ENCODE measurements at regions not wholly inside any gene's neighbourhood (a gene's known extent, or its start where the extent isn't known, plus 50 kb on each side); places are given as distances from the start of the nearest gene placed in this dataset.

DNA sequence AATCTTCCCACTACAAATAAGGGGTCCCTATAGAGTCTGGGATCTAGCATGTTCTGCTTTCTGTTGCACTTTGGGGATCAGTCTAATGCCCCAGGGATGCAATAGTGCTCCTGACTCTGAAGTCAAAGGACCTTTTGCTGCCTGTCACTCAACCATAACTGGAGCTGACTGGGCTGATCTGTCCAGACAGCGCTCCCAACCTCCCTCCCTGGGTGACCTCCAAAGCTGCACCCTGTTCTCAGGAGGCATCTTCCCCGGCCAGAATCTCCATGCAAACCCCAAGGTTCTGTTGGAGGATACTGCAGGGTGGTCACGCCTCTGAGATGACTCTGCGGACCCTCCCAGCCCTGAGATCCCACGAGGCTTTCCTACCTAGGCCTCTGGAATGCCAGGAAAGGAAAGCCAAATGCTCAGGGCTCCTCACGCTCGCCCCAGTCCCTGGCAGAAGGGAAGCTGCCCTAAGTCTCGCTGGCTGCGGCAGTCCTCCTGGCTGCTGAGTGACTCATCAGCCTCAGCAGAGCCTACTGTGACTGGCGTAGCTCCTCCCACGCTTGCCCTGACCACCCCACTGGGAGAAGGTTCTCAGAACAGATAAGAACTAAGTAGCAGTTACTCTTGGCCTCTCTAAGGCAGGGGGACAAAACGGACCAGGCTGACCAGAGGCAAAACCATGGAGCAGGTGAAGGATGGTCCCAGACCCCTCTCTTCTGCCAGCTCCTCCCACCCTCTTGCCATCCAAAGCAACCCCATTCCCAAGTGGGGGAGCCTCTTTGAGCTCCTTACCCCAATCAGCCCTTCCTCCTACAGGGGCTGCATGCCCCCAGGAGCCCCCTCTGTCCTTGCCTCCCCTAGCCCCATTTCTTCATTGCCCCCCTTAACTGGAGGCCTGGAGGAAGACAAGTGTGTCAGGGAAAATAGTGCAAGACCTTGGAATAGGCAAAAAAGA, 124.1 kb upstream of the TNRC6C start:
- no peaks in the 10 kb centered on the region for H3K79me2 ChIP-seq (ENCODE audit: control insufficient read depth in 1 of 2, insufficient read depth in 2 of 2, low read length in 2 of 2)
- no peaks in the 10 kb centered on the region for H3K79me1 ChIP-seq (ENCODE audit: low read depth, low read length)
- H3K4ac ChIP-seq (replicated peaks; ENCODE audit: insufficient read length, low read depth, low read length): no peak overlapping the region
- TF ChIP-seq SIN3A (conservative IDR thresholded peaks at IDR 0.05 in 1 of 2, IDR thresholded peaks at IDR 0.05 in 1 of 2; ENCODE audit: low read depth in 1 of 2, low read length in 2 of 2) (no peak), JUND (IDR thresholded peaks at IDR 0.05; ENCODE audit: low read length) (peak; percentile 89), RNF2 (IDR thresholded peaks at IDR 0.05; ENCODE audit: borderline replicate concordance, low read depth, low read length, missing control alignments, poor library complexity, severe bottlenecking) (no peak), ZNF274 (IDR thresholded peaks at IDR 0.05; ENCODE audit: borderline replicate concordance, extremely low read depth, low read length) (no peak), PHF8 (conservative IDR thresholded peaks at IDR 0.05; ENCODE audit: low read depth, low read length) (no peak), POU5F1 (IDR thresholded peaks at IDR 0.05; ENCODE audit: low read depth, low read length) (no peak), NANOG (IDR thresholded peaks at IDR 0.05; ENCODE audit: insufficient read depth, low read depth, low read length, poor library complexity, severe bottlenecking) (no peak)
- H3K27me3 ChIP-seq (replicated peaks in 1 of 4; ENCODE audit: control insufficient read depth in 3 of 4, extremely low read depth in 1 of 4, insufficient read depth in 3 of 4, low read length in 3 of 4): no peaks in the 10 kb centered on the region
- no peak for DNase-seq (ENCODE audit: low read depth in 1 of 2, low spot score in 2 of 2)
- no peak overlapping the region for H4K5ac ChIP-seq (ENCODE audit: insufficient read length, low read depth, low read length)
- no peaks in the 10 kb centered on the region for H3K23me2 ChIP-seq (ENCODE audit: low read depth, low read length)
- H3K56ac ChIP-seq (replicated peaks; ENCODE audit: insufficient read length, low read depth, low read length): no peak overlapping the region
- 0 out of 2 replicates have a peak overlapping the region, but pooled peaks have one; percentile 24 for H2AFZ ChIP-seq (ENCODE audit: low read length)
- H2BK120ac ChIP-seq (replicated peaks; ENCODE audit: low read depth, low read length): no peak overlapping the region
- no peak overlapping the region for H2BK20ac ChIP-seq (ENCODE audit: low read length)
- peak overlapping the region in 1 of 2 experiments; percentile 4; a peak in 1 of 4 replicates for H3K4me2 ChIP-seq (ENCODE audit: insufficient read depth in 1 of 2, low read depth in 2 of 2, low read length in 2 of 2)
- POLR2A ChIA-PET (ENCODE audit: partially characterized antibody): interaction anchor here (0.7 kb wide), 1 partner anchor 13 kb away, joined by 3 read pairs; no protein-coding TSS in a partner anchor
- 61% methylated on average over 12 of the region's 12 CpGs; no CpG with 5 or more reads in 1 of the 2 experiments for WGBS, 2 experiments (ENCODE audit: extremely low coverage in 1 of 2, insufficient coverage in 1 of 2, insufficient read length in 1 of 2, insufficient replicate concordance in 2 of 2, low coverage in 1 of 2, low lambda C conversion rate in 2 of 2, missing lambda C conversion rate in 1 of 2)
- H3K9me3 ChIP-seq (ENCODE audit: insufficient read depth in 2 of 2, low read depth in 1 of 2, low read length in 1 of 2): no peaks in the 10 kb centered on the region
- no peak overlapping the region for H2AK5ac ChIP-seq (ENCODE audit: low read depth, low read length)
- no peak overlapping the region for H4K91ac ChIP-seq (replicated peaks; ENCODE audit: insufficient read length, low read length)
- peak overlapping the region; percentile 41; the same call in 1 of the 2 replicates for H2BK12ac ChIP-seq (ENCODE audit: low read depth, low read length)
- CTCF ChIA-PET (ENCODE audit: partially characterized antibody): interaction anchor here (0.5 to 2.1 kb wide), 7 partner anchors 14 to 208 kb away, joined by 3 to 6 read pairs (median 4); no protein-coding TSS in a partner anchor
- no peak overlapping the region for H3K4me3 ChIP-seq (ENCODE audit: extremely low read depth in 1 of 4, insufficient read depth in 2 of 4, low read depth in 3 of 4, low read length in 4 of 4)
- no peaks in the 10 kb centered on the region for H4K20me1 ChIP-seq (replicated peaks in 1 of 2; ENCODE audit: control insufficient read depth in 1 of 2, insufficient read depth in 2 of 2, low read length in 2 of 2)
- H3K36me3 ChIP-seq (ENCODE audit: control insufficient read depth in 2 of 4, insufficient read depth in 4 of 4, low read length in 3 of 4): no peaks in the 10 kb centered on the region
- no peak overlapping the region for H3K23ac ChIP-seq (ENCODE audit: insufficient read length)
- peak overlapping the region; percentile 87 for H3K18ac ChIP-seq (ENCODE audit: extremely low read depth, low read length)
- peaks cover 0 to 21% (median 14%) of the 10 kb centered on the region in 4 experiments; a peak in 5 of 7 replicates for H3K4me1 ChIP-seq (replicated peaks in 1 of 4; ENCODE audit: control insufficient read depth in 3 of 4, insufficient read depth in 4 of 4, low read length in 3 of 4)
- FAIRE-seq: no peak
- H3K14ac ChIP-seq (ENCODE audit: insufficient read length): no peak overlapping the region
- H3K9ac ChIP-seq (replicated peaks in 1 of 4; ENCODE audit: extremely low read depth in 1 of 4, low read depth in 3 of 4, low read length in 3 of 4): no peak overlapping the region
- H4K8ac ChIP-seq (ENCODE audit: extremely low read depth, insufficient read depth, low read length): no peak overlapping the region
- H3K27ac ChIP-seq (ENCODE audit: low read depth, low read length): no peak overlapping the region
- 0 out of 2 replicates have a peak overlapping the region, but pooled peaks have one; percentile 61 for H2BK15ac ChIP-seq (ENCODE audit: low read length)
- H2BK5ac ChIP-seq (ENCODE audit: low read depth, low read length): peak overlapping the region; percentile 84; the same call in 1 of the 2 replicates
